Activated naive CD8-positive, alpha-beta T cell treated with anti-CD3 and anti-CD28 coated beads, Interleukin-2, amount 10 ng/mL, durations not matched to agents 7 days and 5 days (primary cell): ENCODE measurements at regions not wholly inside any gene's neighbourhood (a gene's known extent, or its start where the extent isn't known, plus 50 kb on each side); places are given as distances from the start of the nearest gene placed in this dataset.
"Not testable (repeated sequence)": the region's sequence is repeated elsewhere in the genome, so short reads cannot be mapped to it uniquely, and the experiment has no call there.

Experiments
- ATAC-seq: fragments of 150-1000 bp; cut with Tn5 transposase; one replicate; pipeline ENCODE4 v1.10.0; 2021; ENCODE audit warnings: low read depth, moderate library complexity
- POLR2A ChIA-PET: fragments of 350-600 bp; sonication (Branson Sonifier 250); formaldehyde crosslinking; loops from one replicate; lab custom pipeline; 2021; ENCODE audit warnings: antibody characterized with exemption; lab: Charles Lee
- DNase-seq: peaks from one replicate; pipeline ENCODE4 v3.0.0; 2021
- H3K27ac Mint-ChIP-seq: one replicate; pipeline ENCODE4 v1.8.0; 2022; ENCODE audit warnings: mild to moderate bottlenecking, mixed read lengths
- H3K27me3 Mint-ChIP-seq: one replicate; pipeline ENCODE4 v1.8.0; 2022; ENCODE audit warnings: mild to moderate bottlenecking, moderate library complexity, mixed read lengths
- H3K36me3 Mint-ChIP-seq: one replicate; pipeline ENCODE4 v1.8.0; 2021; ENCODE audit warnings: mild to moderate bottlenecking, mixed read lengths
- H3K4me1 Mint-ChIP-seq: one replicate; pipeline ENCODE4 v1.8.0; 2021; ENCODE audit warnings: mixed read lengths
- H3K4me3 Mint-ChIP-seq: one replicate; pipeline ENCODE4 v1.8.0; 2022; ENCODE audit warnings: mild to moderate bottlenecking, moderate library complexity, mixed read lengths
- H3K9me3 Mint-ChIP-seq: one replicate; pipeline ENCODE4 v1.8.0; 2021; ENCODE audit warnings: mixed read lengths

GRCh38 chr5:85357309-85357708 is 972.6 kb upstream of the EDIL3 start:
- Mint-ChIP-seq H3K9me3 (no peaks in the 10 kb centered on the region), H3K4me1 (no peaks in the 10 kb centered on the region), H3K27ac (no peak overlapping the region), H3K36me3 (no peaks in the 10 kb centered on the region), H3K27me3 (no peaks in the 10 kb centered on the region), H3K4me3 (no peak overlapping the region)
- no peak for ATAC-seq
- no peak for DNase-seq
- POLR2A ChIA-PET = no interaction called here

GRCh38 chr5:85375525-85375924 is 990.8 kb upstream of the EDIL3 start:
- H3K27me3 Mint-ChIP-seq = no peaks in the 10 kb centered on the region
- POLR2A ChIA-PET = no interaction called here
- H3K4me3 Mint-ChIP-seq = no peak overlapping the region
- H3K9me3 Mint-ChIP-seq = peaks cover 3% of the 10 kb centered on the region
- DNase-seq (no peak), ATAC-seq (no peak)
- H3K36me3 Mint-ChIP-seq = no peaks in the 10 kb centered on the region
- no peak overlapping the region for H3K27ac Mint-ChIP-seq
- H3K4me1 Mint-ChIP-seq = no peaks in the 10 kb centered on the region

- DNase-seq (no peak), ATAC-seq (no peak)
- Mint-ChIP-seq H3K27ac (no peak overlapping the region), H3K9me3 (no peaks in the 10 kb centered on the region), H3K4me3 (no peak overlapping the region), H3K27me3 (no peaks in the 10 kb centered on the region), H3K4me1 (no peaks in the 10 kb centered on the region), H3K36me3 (no peaks in the 10 kb centered on the region)
- POLR2A ChIA-PET = no interaction called here
Measured at GRCh38 chr5:85388770-85389169, 1004.1 kb upstream of the EDIL3 start.

- H3K9me3 Mint-ChIP-seq, H3K4me1 Mint-ChIP-seq, DNase-seq, H3K36me3 Mint-ChIP-seq, ATAC-seq, H3K4me3 Mint-ChIP-seq, H3K27ac Mint-ChIP-seq, POLR2A ChIA-PET, H3K27me3 Mint-ChIP-seq: not testable (repeated sequence)
Measured at GRCh38 chr5:85392309-85392708, 1007.6 kb upstream of the EDIL3 start.

GRCh38 chr5:85395526-85395925 is 1010.8 kb upstream of the EDIL3 start:
- Mint-ChIP-seq H3K36me3 (no peaks in the 10 kb centered on the region), H3K4me3 (no peak overlapping the region), H3K27ac (no peak overlapping the region), H3K9me3 (no peaks in the 10 kb centered on the region), H3K4me1 (no peaks in the 10 kb centered on the region), H3K27me3 (no peaks in the 10 kb centered on the region)
- ATAC-seq = no peak
- no peak for DNase-seq
- POLR2A ChIA-PET = no interaction called here

GRCh38 chr5:85397451-85397850 is 1012.8 kb upstream of the EDIL3 start:
- DNase-seq (no peak), ATAC-seq (no peak)
- Mint-ChIP-seq H3K36me3 (no peaks in the 10 kb centered on the region), H3K9me3 (no peaks in the 10 kb centered on the region), H3K4me1 (no peaks in the 10 kb centered on the region), H3K27me3 (no peaks in the 10 kb centered on the region), H3K27ac (no peak overlapping the region), H3K4me3 (no peak overlapping the region)
- POLR2A ChIA-PET = no interaction called here

- Mint-ChIP-seq H3K27ac (no peak overlapping the region), H3K36me3 (no peaks in the 10 kb centered on the region), H3K4me1 (no peaks in the 10 kb centered on the region), H3K27me3 (no peaks in the 10 kb centered on the region), H3K9me3 (peaks cover 4% of the 10 kb centered on the region), H3K4me3 (no peak overlapping the region)
- POLR2A ChIA-PET = no interaction called here
- DNase-seq (no peak), ATAC-seq (no peak)
Measured at GRCh38 chr5:85428426-85428934, 1043.8 kb upstream of the EDIL3 start.

- ATAC-seq, H3K4me1 Mint-ChIP-seq, H3K27ac Mint-ChIP-seq, H3K4me3 Mint-ChIP-seq, H3K27me3 Mint-ChIP-seq, POLR2A ChIA-PET, H3K36me3 Mint-ChIP-seq, DNase-seq: not testable (repeated sequence)
- H3K9me3 Mint-ChIP-seq = peaks cover 11% of the 10 kb centered on the region
Measured at GRCh38 chr5:85431726-85432125, 1047.0 kb upstream of the EDIL3 start.

- Mint-ChIP-seq H3K36me3 (no peaks in the 10 kb centered on the region), H3K27me3 (no peaks in the 10 kb centered on the region), H3K9me3 (no peaks in the 10 kb centered on the region), H3K4me1 (no peaks in the 10 kb centered on the region), H3K27ac (no peak overlapping the region), H3K4me3 (no peak overlapping the region)
- POLR2A ChIA-PET = no interaction called here
- DNase-seq (no peak), ATAC-seq (no peak)
Measured at GRCh38 chr5:85441156-85441555, 1056.5 kb upstream of the EDIL3 start.

GRCh38 chr5:85441853-85442252 is 1057.2 kb upstream of the EDIL3 start:
- Mint-ChIP-seq H3K27ac (no peak overlapping the region), H3K4me1 (no peaks in the 10 kb centered on the region), H3K36me3 (no peaks in the 10 kb centered on the region), H3K27me3 (no peaks in the 10 kb centered on the region), H3K9me3 (no peaks in the 10 kb centered on the region), H3K4me3 (no peak overlapping the region)
- POLR2A ChIA-PET = no interaction called here
- ATAC-seq = no peak
- DNase-seq = no peak

- peaks cover 2% of the 10 kb centered on the region for H3K9me3 Mint-ChIP-seq
- DNase-seq = no peak
- no peak overlapping the region for H3K27ac Mint-ChIP-seq
- H3K4me1 Mint-ChIP-seq = no peaks in the 10 kb centered on the region
- ATAC-seq = no peak
- H3K4me3 Mint-ChIP-seq = no peak overlapping the region
- no peaks in the 10 kb centered on the region for H3K36me3 Mint-ChIP-seq
- POLR2A ChIA-PET = no interaction called here
- no peaks in the 10 kb centered on the region for H3K27me3 Mint-ChIP-seq
Measured at GRCh38 chr5:85452322-85453025, 1067.8 kb upstream of the EDIL3 start.

- H3K27me3 Mint-ChIP-seq = no peaks in the 10 kb centered on the region
- H3K4me1 Mint-ChIP-seq = no peaks in the 10 kb centered on the region
- peaks cover 2% of the 10 kb centered on the region for H3K9me3 Mint-ChIP-seq
- H3K4me3 Mint-ChIP-seq = no peak overlapping the region
- H3K36me3 Mint-ChIP-seq = no peaks in the 10 kb centered on the region
- no peak for ATAC-seq
- no peak overlapping the region for H3K27ac Mint-ChIP-seq
- POLR2A ChIA-PET = no interaction called here
- DNase-seq = no peak
Measured at GRCh38 chr5:85453026-85453349, 1068.3 kb upstream of the EDIL3 start.

- POLR2A ChIA-PET = no interaction called here
- Mint-ChIP-seq H3K36me3 (no peaks in the 10 kb centered on the region), H3K27ac (no peak overlapping the region), H3K27me3 (no peaks in the 10 kb centered on the region), H3K4me1 (no peaks in the 10 kb centered on the region), H3K4me3 (no peak overlapping the region), H3K9me3 (peaks cover 2% of the 10 kb centered on the region)
- DNase-seq = no peak
- no peak for ATAC-seq
Measured at GRCh38 chr5:85458319-85458718, 1073.6 kb upstream of the EDIL3 start.

- H3K27me3 Mint-ChIP-seq = no peaks in the 10 kb centered on the region
- no peaks in the 10 kb centered on the region for H3K36me3 Mint-ChIP-seq
- DNase-seq (no peak), ATAC-seq (no peak)
- no peak overlapping the region for H3K27ac Mint-ChIP-seq
- H3K4me3 Mint-ChIP-seq = no peak overlapping the region
- POLR2A ChIA-PET = no interaction called here
- H3K9me3 Mint-ChIP-seq = peaks cover 2% of the 10 kb centered on the region
- no peaks in the 10 kb centered on the region for H3K4me1 Mint-ChIP-seq
Measured at GRCh38 chr5:85462957-85463356, 1078.3 kb upstream of the EDIL3 start.

- DNase-seq (no peak), ATAC-seq (no peak)
- Mint-ChIP-seq H3K9me3 (peaks cover 2% of the 10 kb centered on the region), H3K27ac (no peak overlapping the region), H3K36me3 (no peaks in the 10 kb centered on the region), H3K4me1 (no peaks in the 10 kb centered on the region), H3K27me3 (no peaks in the 10 kb centered on the region), H3K4me3 (no peak overlapping the region)
- POLR2A ChIA-PET = no interaction called here
Measured at GRCh38 chr5:85466423-85466822, 1081.7 kb upstream of the EDIL3 start.
